ENCODE measurements at regions not wholly inside any gene's neighbourhood (a gene's known extent, or its start where the extent isn't known, plus 50 kb on each side); places are given as distances from the start of the nearest gene placed in this dataset.

DNA sequence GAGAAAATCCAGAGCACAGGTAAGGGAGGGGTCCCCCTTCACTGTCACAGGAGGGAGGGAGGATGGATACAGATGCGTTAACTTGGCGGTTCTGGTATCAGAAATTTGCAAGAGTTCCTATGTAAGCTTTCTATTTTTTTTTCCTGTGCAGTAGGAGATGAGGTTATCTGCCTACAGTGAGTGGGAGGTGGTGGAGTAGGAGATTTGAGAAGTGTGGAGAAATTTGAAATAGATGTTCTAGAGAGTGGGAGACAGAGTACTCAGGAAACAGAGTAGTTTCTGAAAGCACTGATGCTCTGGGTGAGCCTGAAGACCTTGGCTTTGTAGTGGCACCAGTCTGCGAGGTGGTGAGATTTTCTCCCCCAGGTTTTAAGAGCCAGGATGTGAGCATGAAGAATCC lies 271.4 kb downstream of the MSX2 start:
- no peaks in the 10 kb centered on the region for H3K36me3 ChIP-seq (ENCODE audit: insufficient read depth, low read length)
- H3K4me3 ChIP-seq (ENCODE audit: low read length, poor library complexity, severe bottlenecking), result no peak overlapping the region
- no peaks in the 10 kb centered on the region for H3K9me3 ChIP-seq (ENCODE audit: insufficient read depth, low read depth, low read length)
- TF ChIP-seq EZH2phosphoT487 (IDR thresholded peaks at IDR 0.05; ENCODE audit: borderline replicate concordance), result no peak
- TF ChIP-seq, protein P1, sequence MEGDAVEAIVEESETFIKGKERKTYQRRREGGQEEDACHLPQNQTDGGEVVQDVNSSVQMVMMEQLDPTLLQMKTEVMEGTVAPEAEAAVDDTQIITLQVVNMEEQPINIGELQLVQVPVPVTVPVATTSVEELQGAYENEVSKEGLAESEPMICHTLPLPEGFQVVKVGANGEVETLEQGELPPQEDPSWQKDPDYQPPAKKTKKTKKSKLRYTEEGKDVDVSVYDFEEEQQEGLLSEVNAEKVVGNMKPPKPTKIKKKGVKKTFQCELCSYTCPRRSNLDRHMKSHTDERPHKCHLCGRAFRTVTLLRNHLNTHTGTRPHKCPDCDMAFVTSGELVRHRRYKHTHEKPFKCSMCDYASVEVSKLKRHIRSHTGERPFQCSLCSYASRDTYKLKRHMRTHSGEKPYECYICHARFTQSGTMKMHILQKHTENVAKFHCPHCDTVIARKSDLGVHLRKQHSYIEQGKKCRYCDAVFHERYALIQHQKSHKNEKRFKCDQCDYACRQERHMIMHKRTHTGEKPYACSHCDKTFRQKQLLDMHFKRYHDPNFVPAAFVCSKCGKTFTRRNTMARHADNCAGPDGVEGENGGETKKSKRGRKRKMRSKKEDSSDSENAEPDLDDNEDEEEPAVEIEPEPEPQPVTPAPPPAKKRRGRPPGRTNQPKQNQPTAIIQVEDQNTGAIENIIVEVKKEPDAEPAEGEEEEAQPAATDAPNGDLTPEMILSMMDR (conservative IDR thresholded peaks at IDR 0.05; ENCODE audit: low read length), result no peak
- H3K79me2 ChIP-seq (ENCODE audit: insufficient read depth, low read length), result no peaks in the 10 kb centered on the region
- no peaks in the 10 kb centered on the region for H4K20me1 ChIP-seq (ENCODE audit: insufficient read depth, low read length, poor library complexity, severe bottlenecking)
- H2AFZ ChIP-seq (ENCODE audit: low read length), result no peak overlapping the region
- H3K27me3 ChIP-seq (ENCODE audit: insufficient read depth, low read length, poor library complexity, severe bottlenecking), result no peaks in the 10 kb centered on the region
- H3K4me1 ChIP-seq (ENCODE audit: insufficient read depth, low read length, poor library complexity, severe bottlenecking), result no peaks in the 10 kb centered on the region
- no peak overlapping the region for H3K4me2 ChIP-seq (ENCODE audit: low read depth, low read length, poor library complexity, severe bottlenecking)
- H3F3A ChIP-seq (ENCODE audit: low read depth), result no peaks in the 10 kb centered on the region
- H3K9me2 ChIP-seq (replicated peaks; ENCODE audit: low read depth, low read length), result no peaks in the 10 kb centered on the region
- no peak overlapping the region for H3K9ac ChIP-seq (ENCODE audit: low read depth, low read length, poor library complexity, severe bottlenecking)

DNA sequence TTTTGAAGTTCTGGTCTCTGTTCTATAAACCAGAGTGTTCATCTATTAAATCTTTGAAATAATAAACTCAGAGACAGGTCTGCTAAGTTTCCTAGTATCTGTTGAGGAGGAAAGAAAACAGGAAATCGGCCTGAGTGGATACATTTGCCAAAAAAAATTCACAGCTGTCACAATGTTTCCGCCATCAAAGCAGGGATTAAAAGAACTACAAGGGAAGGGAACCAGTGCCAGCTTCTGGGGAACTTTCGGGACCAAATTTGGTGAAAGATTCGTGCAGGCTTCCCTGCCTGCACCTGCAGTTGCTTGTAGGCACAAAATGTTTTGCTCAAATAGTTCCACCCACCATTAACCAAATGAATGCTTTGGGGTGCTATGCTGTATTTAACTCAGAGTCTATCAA lies 267.5 kb downstream of the MSX2 start:
- no peak overlapping the region for H3K4me2 ChIP-seq (ENCODE audit: low read depth, low read length, poor library complexity, severe bottlenecking)
- no peaks in the 10 kb centered on the region for H3K79me2 ChIP-seq (ENCODE audit: insufficient read depth, low read length)
- H3K36me3 ChIP-seq (ENCODE audit: insufficient read depth, low read length), result no peaks in the 10 kb centered on the region
- TF ChIP-seq, protein P1 (conservative IDR thresholded peaks at IDR 0.05; ENCODE audit: low read length), result no peak
- TF ChIP-seq EZH2phosphoT487 (IDR thresholded peaks at IDR 0.05; ENCODE audit: borderline replicate concordance), result no peak
- no peaks in the 10 kb centered on the region for H3K9me3 ChIP-seq (ENCODE audit: insufficient read depth, low read depth, low read length)
- no peak overlapping the region for H3K4me3 ChIP-seq (ENCODE audit: low read length, poor library complexity, severe bottlenecking)
- no peaks in the 10 kb centered on the region for H3K27me3 ChIP-seq (ENCODE audit: insufficient read depth, low read length, poor library complexity, severe bottlenecking)
- H4K20me1 ChIP-seq (ENCODE audit: insufficient read depth, low read length, poor library complexity, severe bottlenecking), result no peaks in the 10 kb centered on the region
- no peaks in the 10 kb centered on the region for H3K9me2 ChIP-seq (replicated peaks; ENCODE audit: low read depth, low read length)
- H3F3A ChIP-seq (ENCODE audit: low read depth), result no peaks in the 10 kb centered on the region
- no peak overlapping the region for H3K9ac ChIP-seq (ENCODE audit: low read depth, low read length, poor library complexity, severe bottlenecking)
- H3K4me1 ChIP-seq (ENCODE audit: insufficient read depth, low read length, poor library complexity, severe bottlenecking), result no peaks in the 10 kb centered on the region
- H2AFZ ChIP-seq (ENCODE audit: low read length), result no peak overlapping the region

DNA sequence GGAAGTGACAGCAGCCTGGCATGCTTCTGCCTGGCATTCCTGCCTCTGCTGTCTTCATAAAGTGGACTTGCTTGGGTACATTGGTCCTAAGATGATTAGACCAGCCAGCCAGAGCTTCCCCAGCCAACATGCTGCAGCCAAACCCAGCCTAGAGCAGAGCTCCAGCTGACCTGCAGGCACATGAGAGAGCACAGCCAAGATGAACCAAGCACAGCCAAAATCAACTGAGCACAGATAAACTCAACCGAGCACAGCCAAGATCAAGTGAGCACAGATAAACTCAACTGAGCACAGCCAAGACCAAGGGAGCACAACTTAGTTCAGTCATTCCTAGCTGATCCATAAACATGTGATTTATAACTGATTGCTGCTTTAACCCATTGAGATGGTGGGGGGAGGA lies 266.5 kb downstream of the MSX2 start:
- Histone ChIP-seq H3K9ac (ENCODE audit: low read depth, low read length, poor library complexity, severe bottlenecking) (no peak overlapping the region), H4K20me1 (ENCODE audit: insufficient read depth, low read length, poor library complexity, severe bottlenecking) (no peaks in the 10 kb centered on the region), H2AFZ (ENCODE audit: low read length) (no peak overlapping the region), H3K9me2 (replicated peaks; ENCODE audit: low read depth, low read length) (no peaks in the 10 kb centered on the region), H3K36me3 (ENCODE audit: insufficient read depth, low read length) (no peaks in the 10 kb centered on the region), H3K27me3 (ENCODE audit: insufficient read depth, low read length, poor library complexity, severe bottlenecking) (no peaks in the 10 kb centered on the region), H3K4me2 (ENCODE audit: low read depth, low read length, poor library complexity, severe bottlenecking) (no peak overlapping the region), H3K79me2 (ENCODE audit: insufficient read depth, low read length) (no peaks in the 10 kb centered on the region), H3K4me1 (ENCODE audit: insufficient read depth, low read length, poor library complexity, severe bottlenecking) (no peaks in the 10 kb centered on the region), H3K9me3 (ENCODE audit: insufficient read depth, low read depth, low read length) (no peaks in the 10 kb centered on the region), H3K4me3 (ENCODE audit: low read length, poor library complexity, severe bottlenecking) (no peak overlapping the region), H3F3A (ENCODE audit: low read depth) (no peaks in the 10 kb centered on the region)
- no peak for TF ChIP-seq EZH2phosphoT487 (IDR thresholded peaks at IDR 0.05; ENCODE audit: borderline replicate concordance)
- TF ChIP-seq, protein P1 (conservative IDR thresholded peaks at IDR 0.05; ENCODE audit: low read length), result no peak
